ENCODE measurements at regions not wholly inside any gene's neighbourhood (a gene's known extent, or its start where the extent isn't known, plus 50 kb on each side); places are given as distances from the start of the nearest gene placed in this dataset.
A peak's percentile ranks its signal among the peaks of the same experiment; 100 is the strongest.

GRCh38 chr4:123522081-123522480, 125.5 kb downstream of the SPRY1 start:
- Mint-ChIP-seq H3K4me1 (peaks cover 27% of the 10 kb centered on the region), H3K27me3 (ENCODE audit: low read depth) (no peaks in the 10 kb centered on the region), H3K27ac (peak overlapping the region; percentile 27 to 45 (median 27)), H3K36me3 (ENCODE audit: low read depth) (no peaks in the 10 kb centered on the region), H3K4me3 (no peak overlapping the region), H3K9me3 (no peaks in the 10 kb centered on the region)
- no peak for TF ChIP-seq CTCF (IDR thresholded peaks at IDR 0.05; ENCODE audit: unreplicated experiment in 3 of 3)

- Mint-ChIP-seq H3K4me3 (no peak overlapping the region), H3K27me3 (ENCODE audit: low read depth) (no peaks in the 10 kb centered on the region), H3K4me1 (peaks cover 27% of the 10 kb centered on the region), H3K36me3 (ENCODE audit: low read depth) (no peaks in the 10 kb centered on the region), H3K27ac (peak overlapping the region; percentile 45 to 53 (median 52)), H3K9me3 (no peaks in the 10 kb centered on the region)
- TF ChIP-seq CTCF (IDR thresholded peaks at IDR 0.05; ENCODE audit: unreplicated experiment in 3 of 3) = no peak
Measured at GRCh38 chr4:123522646-123523045, 126.1 kb downstream of the SPRY1 start.

- Mint-ChIP-seq H3K4me1 (peaks cover 24% of the 10 kb centered on the region), H3K36me3 (ENCODE audit: low read depth) (no peaks in the 10 kb centered on the region), H3K27ac (peak overlapping the region in 2 of 3 experiments; percentile 18 to 45), H3K27me3 (ENCODE audit: low read depth) (no peaks in the 10 kb centered on the region), H3K4me3 (no peak overlapping the region), H3K9me3 (no peaks in the 10 kb centered on the region)
- no peak for TF ChIP-seq CTCF (IDR thresholded peaks at IDR 0.05; ENCODE audit: unreplicated experiment in 3 of 3)
Measured at GRCh38 chr4:123524958-123525628, 128.5 kb downstream of the SPRY1 start.

GRCh38 chr4:123526511-123526910, 129.9 kb downstream of the SPRY1 start:
- no peak overlapping the region for H3K4me3 Mint-ChIP-seq
- H3K27me3 Mint-ChIP-seq (ENCODE audit: low read depth) = no peaks in the 10 kb centered on the region

GRCh38 chr4:123528501-123529277, 132.1 kb downstream of the SPRY1 start:
- no peak overlapping the region for H3K4me3 Mint-ChIP-seq
- no peaks in the 10 kb centered on the region for H3K27me3 Mint-ChIP-seq (ENCODE audit: low read depth)
- H3K9me3 Mint-ChIP-seq = peaks cover 16% of the 10 kb centered on the region
- no peak overlapping the region for H3K27ac Mint-ChIP-seq
- peaks cover 8% of the 10 kb centered on the region for H3K36me3 Mint-ChIP-seq (ENCODE audit: low read depth)
- peaks cover 9% of the 10 kb centered on the region for H3K4me1 Mint-ChIP-seq
- TF ChIP-seq CTCF (IDR thresholded peaks at IDR 0.05; ENCODE audit: unreplicated experiment in 3 of 3) = no peak

More at GRCh38 chr4:123526511-123526910, 129.9 kb downstream of the SPRY1 start:
- Mint-ChIP-seq H3K9me3 (peaks cover 3% of the 10 kb centered on the region), H3K4me1 (peaks cover 22% of the 10 kb centered on the region), H3K36me3 (ENCODE audit: low read depth) (no peaks in the 10 kb centered on the region), H3K27ac (no peak overlapping the region)
- no peak for TF ChIP-seq CTCF (IDR thresholded peaks at IDR 0.05; ENCODE audit: unreplicated experiment in 3 of 3)

GRCh38 chr4:123529278-123529568, 132.6 kb downstream of the SPRY1 start:
- H3K36me3 Mint-ChIP-seq (ENCODE audit: low read depth) = peaks cover 8% of the 10 kb centered on the region
- H3K27me3 Mint-ChIP-seq (ENCODE audit: low read depth) = no peaks in the 10 kb centered on the region
- no peak overlapping the region for H3K4me3 Mint-ChIP-seq
- H3K27ac Mint-ChIP-seq = no peak overlapping the region
- H3K4me1 Mint-ChIP-seq = peaks cover 9% of the 10 kb centered on the region
- no peak for TF ChIP-seq CTCF (IDR thresholded peaks at IDR 0.05; ENCODE audit: unreplicated experiment in 3 of 3)
- peaks cover 19% of the 10 kb centered on the region for H3K9me3 Mint-ChIP-seq
